Heart right ventricle (tissue), 16 donors: ENCODE measurements at regions not wholly inside any gene's neighbourhood (a gene's known extent, or its start where the extent isn't known, plus 50 kb on each side); places are given as distances from the start of the nearest gene placed in this dataset.

Experiments used
- ATAC-seq, 8 donors: fragments of 200-7000 bp; cut with Tn5 transposase; one replicate each; pipeline ENCODE4 v1.9.1; 2020; ENCODE audit warnings: mild to moderate bottlenecking in 8 of 8, moderate library complexity in 8 of 8, moderate number of reproducible peaks in 1 of 8
- DNase-seq, 2 donors: peaks; one replicate each; pipeline ENCODE4 v3.0.0-alpha.2; 2020
- H3K27ac ChIP-seq, 10 donors: fragments of 200-600 bp; sonication (generic) in 2 of 10; one replicate each; pipeline versions ENCODE4 v1.5.0 to v1.8.0; 2020 to 2022; ENCODE audit warnings: mild to moderate bottlenecking in 3 of 10
- H3K27me3 ChIP-seq, 7 donors: fragments of 200-600 bp; one replicate each; pipeline ENCODE4 v1.8.0; 2021 to 2022; ENCODE audit warnings: mild to moderate bottlenecking in 2 of 7
- H3K36me3 ChIP-seq, 9 donors: fragments of 200-600 bp; sonication (generic) in 1 of 9; one replicate each; pipeline versions ENCODE4 v1.5.0 to v1.8.0; 2020 to 2022; ENCODE audit warnings: mild to moderate bottlenecking in 2 of 9
- H3K4me1 ChIP-seq, 9 donors: fragments of 200-600 bp; sonication (generic) in 1 of 9; one replicate each; pipeline versions ENCODE4 v1.5.0 to v1.8.0; 2020 to 2022; ENCODE audit warnings: mild to moderate bottlenecking in 4 of 9
- H3K4me3 ChIP-seq, 10 donors: fragments of 200-600 bp; sonication (generic) in 2 of 10; one replicate each; pipeline versions ENCODE4 v1.5.0 to v1.8.0; 2020 to 2022; ENCODE audit warnings: mild to moderate bottlenecking in 7 of 10, moderate library complexity in 2 of 10
- H3K9me3 ChIP-seq, 11 donors: fragments of 200-600 bp in 10 of 11; sonication (generic) in 2 of 11; one replicate each; pipeline versions ENCODE4 v1.5.0 to v1.8.0; 2013 to 2022; ENCODE audit warnings: mild to moderate bottlenecking in 2 of 11, control low read depth in 1 of 11, moderate library complexity in 1 of 11
- WGBS, 2 donors: extraction: QIAGEN DNeasy Blood & Tissue Kit; methylation state at CpG; one replicate each; pipeline ENCODE4 v1.1.7; 2013; ENCODE audit warnings: inconsistent platforms in 1 of 2; 5-methylcytosine and 5-hydroxymethylcytosine counted together
- intact Hi-C, 10 donors: fragments of 100-400 bp; cut with DNase I; formaldehyde crosslinking; loops; one replicate each; pipeline versions ENCODE4 v1.11.1 to v1.14.2; 2022
- TF ChIP-seq, protein P1 (sequence below), 9 donors: fragments of 200-600 bp; sonication (generic) in 2 of 9; IDR thresholded peaks; one replicate each; pipeline versions ENCODE4 v1.5.0 to v1.8.0; 2021 to 2022; ENCODE audit warnings: antibody characterized with exemption in 9 of 9, mild to moderate bottlenecking in 5 of 9, moderate library complexity in 1 of 9
- donor health status: Arrhythmogenic right ventricular cardiomyopathy.
- donor health status: ischemic (EF 13 %, LVEDD 7.1; RV severe dilation, severe dysfunction).
- donor health status: healthy with polysubstance abuse.
- donor health status: DM: no; HTN: yes; CAD: no.
- donor health status: DM: no; HTN: no; CAD: no.
- donor health status: ischemic (EF 25% LVEDD 6.9; RV normal size, moderate dysfunction).
- donor health status: ischemic (EF 25% LVEDD 5.7; RV mildly dilated, moderate dysfunction).
- donor health status: healthy.
- donor health status: DM: yes; HTN: yes; CAD: no.
- donor health status: Ischemic cardiomyopathy.
- donor health status: ischemic (EF 35%, LVEDD 5.7; RV mildly dilated, moderate dysfunction).
- donor health status: nonischemic (EF 11% LVEDD 7.7; RV severe dilation, severe dysfunction).
- donor health status: DM: yes; HTN: yes; CAD: no.
- donor health status: PGD.
- donor health status: ischemic (EF 29% LVEDD 5.4; RV normal size, mild dysfunction).
- donor health status: nonischemic (EF 23%, LVEDD 6.1; RV moderate dilation, normal function).

DNA sequence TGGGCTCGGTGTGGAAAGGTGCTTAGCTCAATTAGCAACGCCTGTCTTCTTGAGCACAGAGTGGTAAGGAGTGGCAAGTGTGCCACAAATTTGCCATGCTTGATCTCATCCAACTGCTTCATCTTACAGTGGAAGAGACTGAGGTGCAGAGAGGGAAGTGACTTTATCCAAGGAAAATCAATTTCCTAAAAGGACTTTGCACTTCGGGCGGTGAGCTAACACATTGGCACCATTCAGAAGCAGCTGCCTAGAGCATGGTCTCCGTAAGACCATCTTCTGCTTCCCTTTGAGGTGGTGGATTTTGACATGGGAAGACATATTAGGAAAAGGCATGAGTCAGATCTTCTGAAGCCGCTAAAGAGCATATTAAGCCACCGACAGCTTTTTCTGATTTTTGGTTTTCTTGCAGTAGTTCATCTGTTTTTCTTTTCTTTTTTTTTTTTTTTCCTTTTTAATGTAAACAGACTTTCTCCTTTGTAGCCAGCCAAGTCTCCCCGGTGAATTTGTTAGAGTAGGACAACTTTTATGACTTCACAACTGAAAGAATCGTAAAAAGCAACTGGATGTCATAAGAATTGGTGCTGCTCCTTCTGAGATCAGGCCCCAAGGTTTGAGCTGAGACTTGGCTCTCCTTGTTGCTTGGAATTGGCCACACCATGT lies 273.2 kb downstream of the CDC5L start:
- ATAC-seq: no peak
- TF ChIP-seq, protein P1, sequence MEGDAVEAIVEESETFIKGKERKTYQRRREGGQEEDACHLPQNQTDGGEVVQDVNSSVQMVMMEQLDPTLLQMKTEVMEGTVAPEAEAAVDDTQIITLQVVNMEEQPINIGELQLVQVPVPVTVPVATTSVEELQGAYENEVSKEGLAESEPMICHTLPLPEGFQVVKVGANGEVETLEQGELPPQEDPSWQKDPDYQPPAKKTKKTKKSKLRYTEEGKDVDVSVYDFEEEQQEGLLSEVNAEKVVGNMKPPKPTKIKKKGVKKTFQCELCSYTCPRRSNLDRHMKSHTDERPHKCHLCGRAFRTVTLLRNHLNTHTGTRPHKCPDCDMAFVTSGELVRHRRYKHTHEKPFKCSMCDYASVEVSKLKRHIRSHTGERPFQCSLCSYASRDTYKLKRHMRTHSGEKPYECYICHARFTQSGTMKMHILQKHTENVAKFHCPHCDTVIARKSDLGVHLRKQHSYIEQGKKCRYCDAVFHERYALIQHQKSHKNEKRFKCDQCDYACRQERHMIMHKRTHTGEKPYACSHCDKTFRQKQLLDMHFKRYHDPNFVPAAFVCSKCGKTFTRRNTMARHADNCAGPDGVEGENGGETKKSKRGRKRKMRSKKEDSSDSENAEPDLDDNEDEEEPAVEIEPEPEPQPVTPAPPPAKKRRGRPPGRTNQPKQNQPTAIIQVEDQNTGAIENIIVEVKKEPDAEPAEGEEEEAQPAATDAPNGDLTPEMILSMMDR (IDR thresholded peaks at IDR 0.05): no peak
- intact Hi-C loops: no loop called here
- DNase-seq: no peak
- Histone ChIP-seq H3K4me1 (peaks cover 0 to 3% (median 0%) of the 10 kb centered on the region in 9 donors), H3K36me3 (no peaks in the 10 kb centered on the region), H3K27me3 (peaks cover 0 to 20% (median 0%) of the 10 kb centered on the region in 7 donors), H3K9me3 (peaks cover 0 to 4% (median 0%) of the 10 kb centered on the region in 11 donors), H3K27ac (no peak overlapping the region), H3K4me3 (no peak overlapping the region)
- 88 to 89% methylated on average over 9 of the region's 9 CpGs for WGBS, 2 donors

DNA sequence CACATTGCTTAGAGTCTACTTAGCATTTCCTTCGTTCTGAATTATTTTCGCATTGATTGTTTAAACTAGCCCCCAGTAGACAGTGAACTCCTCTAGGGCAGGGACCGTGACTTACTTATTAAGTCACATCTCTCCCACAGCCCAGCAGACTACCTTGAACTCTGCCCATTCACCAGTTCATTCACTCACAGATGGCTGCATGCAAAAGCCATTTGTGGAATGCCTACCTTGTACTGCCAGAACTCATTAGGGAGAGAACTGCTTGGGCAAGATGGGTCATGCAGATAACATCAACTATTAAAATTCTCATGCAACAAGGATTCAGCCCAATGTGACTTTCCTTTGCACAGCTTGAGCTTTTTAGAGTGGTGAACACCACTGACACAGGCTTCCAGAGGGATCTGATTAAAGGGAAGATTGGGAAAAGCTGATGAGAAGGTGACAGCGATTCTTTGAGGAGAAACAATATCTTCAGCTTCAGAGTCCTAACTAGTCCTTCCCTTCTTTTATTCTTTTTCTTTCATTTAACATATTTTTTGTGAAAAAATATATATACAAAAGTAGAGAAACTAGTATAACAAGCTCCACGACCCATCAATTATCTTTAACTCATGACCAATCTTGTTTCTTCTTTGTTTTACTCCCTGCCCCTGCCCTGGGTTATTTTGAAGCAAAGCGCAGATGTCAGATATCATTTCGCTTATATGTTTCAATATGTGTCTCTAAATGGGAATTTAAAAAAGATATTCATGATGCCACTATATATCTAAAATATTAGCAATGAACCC lies 273.9 kb downstream of the CDC5L start:
- Histone ChIP-seq H3K27ac (no peak overlapping the region), H3K4me3 (no peak overlapping the region), H3K27me3 (peaks cover 0 to 23% (median 0%) of the 10 kb centered on the region in 7 donors), H3K9me3 (peaks cover 0 to 4% (median 0%) of the 10 kb centered on the region in 11 donors), H3K4me1 (peaks cover 0 to 2% (median 0%) of the 10 kb centered on the region in 9 donors), H3K36me3 (no peaks in the 10 kb centered on the region)
- no peak for ATAC-seq
- TF ChIP-seq, protein P1 (IDR thresholded peaks at IDR 0.05): no peak
- WGBS, 2 donors: 87 to 94% methylated on average over 7 of the region's 7 CpGs
- no peak for DNase-seq
- intact Hi-C loops: no loop called here

DNA sequence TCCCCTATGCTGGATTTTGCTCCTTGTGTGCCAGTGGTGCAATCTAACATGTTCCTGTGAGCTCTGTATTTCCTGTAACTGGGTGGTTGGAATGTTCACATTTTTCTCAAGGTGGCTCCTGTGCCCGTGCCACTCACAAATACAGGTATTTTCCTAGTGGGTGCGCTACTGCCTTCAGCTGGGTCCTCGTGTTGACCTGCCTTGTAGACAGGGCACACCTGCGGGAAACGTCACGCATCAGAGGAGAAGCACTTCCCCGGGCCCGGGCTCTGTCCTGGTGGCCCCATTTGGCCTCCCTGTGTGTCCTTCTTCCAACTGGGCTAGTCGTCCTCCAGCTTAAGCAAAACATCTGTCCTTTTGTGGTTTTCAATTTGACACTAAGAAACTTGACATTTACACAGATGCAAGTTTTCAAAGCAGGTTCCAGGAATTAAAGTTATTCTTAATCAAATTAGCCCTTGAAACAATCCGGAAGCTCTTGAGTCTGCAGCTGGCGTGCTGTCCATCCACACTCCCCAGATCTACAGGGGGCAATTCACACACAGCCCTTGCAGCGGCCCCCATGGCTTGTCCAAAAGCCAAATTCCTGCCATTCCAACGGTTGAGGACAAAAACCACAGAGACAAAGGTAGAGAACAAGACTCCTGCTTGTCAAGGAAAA lies 275.1 kb downstream of the CDC5L start:
- peak in 3 of 8 donors; percentile 29 to 49 (median 42) for ATAC-seq
- 49 to 55% methylated on average over 13 of the region's 13 CpGs for WGBS, 2 donors
- no peaks in the 10 kb centered on the region for H3K36me3 ChIP-seq
- peaks cover 0 to 4% (median 0%) of the 10 kb centered on the region in 11 donors for H3K9me3 ChIP-seq
- H3K4me1 ChIP-seq: peaks cover 0 to 2% (median 0%) of the 10 kb centered on the region in 9 donors
- DNase-seq: no peak
- intact Hi-C loops: no loop called here
- TF ChIP-seq, protein P1 (IDR thresholded peaks at IDR 0.05): no peak
- no peak overlapping the region for H3K27ac ChIP-seq
- H3K4me3 ChIP-seq: no peak overlapping the region
- peaks cover 0 to 23% (median 0%) of the 10 kb centered on the region in 7 donors for H3K27me3 ChIP-seq

DNA sequence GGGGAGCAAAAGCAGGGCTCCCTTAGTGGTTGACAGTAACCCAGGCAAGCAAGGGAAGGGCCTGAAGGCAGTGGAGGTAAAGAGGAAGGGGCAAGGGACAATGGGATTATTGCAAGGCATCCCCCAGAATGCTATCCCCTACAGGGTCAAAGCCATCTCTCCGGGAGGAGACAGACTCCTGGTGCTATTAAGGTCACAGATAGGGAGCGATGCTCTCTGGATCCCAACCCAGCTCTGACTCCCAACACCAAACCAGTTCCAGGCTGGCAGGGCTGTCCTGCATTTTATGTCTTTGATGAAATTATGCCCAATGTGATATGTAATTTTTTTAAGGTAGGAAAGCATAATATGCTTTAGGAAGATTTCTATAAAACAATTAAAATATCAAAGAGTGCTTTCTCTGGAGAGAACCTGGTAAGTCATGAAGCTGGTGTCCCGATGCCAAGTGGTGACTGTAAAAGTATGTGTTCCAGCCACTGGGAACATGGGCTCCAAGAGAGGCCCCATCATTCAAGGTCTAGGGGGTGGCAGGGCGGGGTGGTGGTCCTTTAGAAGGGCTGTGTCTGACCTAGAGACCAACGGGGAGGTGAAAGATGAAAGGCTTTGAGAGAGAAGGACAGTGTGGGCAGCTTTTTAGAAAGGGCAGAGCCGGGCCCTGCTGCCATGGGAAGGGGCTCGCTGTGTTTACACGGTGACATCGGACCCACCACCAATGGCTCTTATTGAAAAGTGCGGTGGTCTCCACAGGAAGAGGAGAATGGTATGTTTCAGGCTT lies 276.5 kb downstream of the CDC5L start:
- H3K4me1 ChIP-seq: peaks cover 0 to 2% (median 0%) of the 10 kb centered on the region in 9 donors
- WGBS, 2 donors: 82 to 86% methylated on average over 10 of the region's 10 CpGs
- intact Hi-C loops: no loop called here
- no peaks in the 10 kb centered on the region for H3K36me3 ChIP-seq
- H3K9me3 ChIP-seq: no peaks in the 10 kb centered on the region
- TF ChIP-seq, protein P1 (IDR thresholded peaks at IDR 0.05): no peak
- ATAC-seq (no peak), DNase-seq (no peak)
- peaks cover 0 to 23% (median 0%) of the 10 kb centered on the region in 7 donors for H3K27me3 ChIP-seq
- no peak overlapping the region for H3K4me3 ChIP-seq
- H3K27ac ChIP-seq: no peak overlapping the region
